Endothelial cell of umbilical vein (primary cell): ENCODE measurements at regions not wholly inside any gene's neighbourhood (a gene's known extent, or its start where the extent isn't known, plus 50 kb on each side); places are given as distances from the start of the nearest gene placed in this dataset.

Source experiments
- BruUV-seq: library from RNA; stranded (reverse); fragments of 400-500 nt; replicated peaks from 2 replicates; lab custom pipeline; 2021; lab: Mats Ljungman, UMichigan
- CTCF ChIA-PET: fragments of 300-600, 350-600 bp; sonication (Branson Sonifier 250); formaldehyde crosslinking; loops from one replicate; lab custom pipeline; 2021; ENCODE audit warnings: antibody characterized with exemption, inconsistent platforms; lab: Charles Lee
- POLR2A ChIA-PET: fragments of 300-600, 350-600 bp; sonication (Branson Sonifier 250); formaldehyde crosslinking; loops from one replicate; lab custom pipeline; 2021; ENCODE audit warnings: antibody characterized with exemption, inconsistent platforms; lab: Charles Lee
- DNase-seq: peaks from one replicate; pipeline ENCODE4 v3.0.0-alpha.2; 2011; ENCODE audit warnings: low read depth, low spot score
- FAIRE-seq: peaks from 2 replicates; lab custom pipeline; 2011; peaks lifted over from hg19 to GRCh38; lab: Jason Lieb, UNC
- H2AFZ ChIP-seq: 2 replicates; pipeline ENCODE4 v1.6.0; 2012; ENCODE audit warnings: low read depth, low read length, control low read depth, inconsistent platforms
- H3K27ac ChIP-seq: 2 replicates; pipeline ENCODE4 v1.5.1; 2011; ENCODE audit warnings: low read depth, mild to moderate bottlenecking, control low read depth, low read length, moderate library complexity; ENCODE audit not compliant: insufficient read depth
- H3K27me3 ChIP-seq, 2 experiments: 2 replicates each; pipeline versions ENCODE4 v1.6.0 to v1.6.1; 2011; ENCODE audit warnings: low read length in 2 of 2, mixed read lengths in 1 of 2; ENCODE audit not compliant: control insufficient read depth in 2 of 2, insufficient read depth in 2 of 2
- H3K36me3 ChIP-seq, 2 experiments: 2 replicates in 1 of 2; 3 replicates in 1 of 2; pipeline ENCODE4 v1.5.1; 2011; ENCODE audit warnings: low read length in 2 of 2, mild to moderate bottlenecking in 1 of 2, moderate library complexity in 1 of 2; ENCODE audit not compliant: control insufficient read depth in 2 of 2, insufficient read depth in 2 of 2; ENCODE audit errors: extremely low read depth in 1 of 2
- H3K4me1 ChIP-seq: 3 replicates; pipeline ENCODE4 v1.5.1; 2011; ENCODE audit warnings: mild to moderate bottlenecking, low read length; ENCODE audit not compliant: control insufficient read depth, insufficient read depth; ENCODE audit errors: extremely low read depth
- H3K4me2 ChIP-seq: 2 replicates; pipeline ENCODE4 v1.6.1; 2011; ENCODE audit warnings: low read length, control low read depth, mixed read lengths; ENCODE audit not compliant: insufficient read depth
- H3K4me3 ChIP-seq, 3 experiments: fragments of 200-600 bp in 1 of 3; sonication (generic), shearing (Covaris generic) in 1 of 3; replicated peaks in 1 of 3; 2 replicates each; pipeline ENCODE4 v1.5.1; 2011 to 2016; ENCODE audit warnings: control low read depth in 3 of 3, low read length in 3 of 3, mild to moderate bottlenecking in 2 of 3, inconsistent platforms in 1 of 3, low read depth in 1 of 3, moderate library complexity in 1 of 3; ENCODE audit not compliant: insufficient read depth in 1 of 3
- H3K79me2 ChIP-seq: 2 replicates; pipeline ENCODE4 v1.6.0; 2012; ENCODE audit warnings: low read length, inconsistent platforms; ENCODE audit not compliant: control insufficient read depth, insufficient read depth
- H3K9ac ChIP-seq: replicated peaks from 2 replicates; pipeline ENCODE3; 2011; ENCODE audit warnings: low read length, control low read depth; ENCODE audit not compliant: insufficient read depth; ENCODE audit errors: extremely low read depth
- H3K9me1 ChIP-seq: replicated peaks from 3 replicates; pipeline ENCODE4 v1.6.0; 2011; ENCODE audit warnings: mild to moderate bottlenecking, low read length; ENCODE audit not compliant: control insufficient read depth, insufficient read depth; ENCODE audit errors: extremely low read depth
- H3K9me3 ChIP-seq: replicated peaks from 2 replicates; pipeline ENCODE4 v1.5.1; 2012; ENCODE audit warnings: low read length, inconsistent platforms; ENCODE audit not compliant: control insufficient read depth, insufficient read depth
- H4K20me1 ChIP-seq: replicated peaks from 2 replicates; pipeline ENCODE3; 2011; ENCODE audit warnings: mild to moderate bottlenecking, low read length; ENCODE audit not compliant: control insufficient read depth, insufficient read depth; ENCODE audit errors: extremely low read depth
- EZH2 ChIP-seq: IDR thresholded peaks from 2 replicates; pipeline ENCODE4 v1.6.1; 2012; ENCODE audit warnings: borderline replicate concordance, low read depth, mild to moderate bottlenecking, moderate library complexity, low read length, inconsistent platforms; ENCODE audit not compliant: severe bottlenecking
- FOS ChIP-seq: IDR thresholded peaks from 2 replicates; pipeline ENCODE4 v1.6.1; 2011; ENCODE audit warnings: mild to moderate bottlenecking, low read length, moderate library complexity, borderline replicate concordance; ENCODE audit not compliant: insufficient read depth
- GATA2 ChIP-seq: IDR thresholded peaks from 2 replicates; pipeline ENCODE4 v1.7.0; 2011; ENCODE audit warnings: low read depth, mild to moderate bottlenecking, moderate library complexity, mixed read lengths, low read length; ENCODE audit not compliant: insufficient read length, insufficient read depth
- MAX ChIP-seq: IDR thresholded peaks from 2 replicates; pipeline ENCODE4 v1.6.1; 2011; ENCODE audit not compliant: insufficient read depth, insufficient read length
- MYC ChIP-seq: IDR thresholded peaks from one replicate; pipeline ENCODE4 v1.6.1; 2011; ENCODE audit warnings: mild to moderate bottlenecking, low read depth, low read length
- POLR2A ChIP-seq: IDR thresholded peaks from 2 replicates; pipeline ENCODE4 v1.6.1; 2012; ENCODE audit warnings: low read depth, mild to moderate bottlenecking, control low read depth, low read length
- POLR2AphosphoS5 ChIP-seq: IDR thresholded peaks from 2 replicates; pipeline ENCODE4 v1.6.1; 2012; ENCODE audit warnings: low read depth, mild to moderate bottlenecking, control low read depth, low read length, moderate library complexity; ENCODE audit not compliant: insufficient read depth
- dilution Hi-C: fragments of 300-500 bp; cut with MboI; formaldehyde crosslinking; loops from one replicate; pipeline ENCODE4 v1.15.0; 2019; ENCODE audit warnings: low sequenced_read_pairs; ENCODE audit not compliant: extremely low pct_ligation_motif_present
- intact Hi-C: fragments of 100-400 bp; cut with micrococcal nuclease; formaldehyde crosslinking; loops from one replicate; pipeline ENCODE4 v1.10.0; 2022
- TF ChIP-seq, protein P1 (sequence below), 2 donors: IDR thresholded peaks; 1 replicate in 1 of 2; 2 replicates in 1 of 2; pipeline ENCODE4 v1.5.1; 2011; ENCODE audit warnings: low read length in 2 of 2, mild to moderate bottlenecking in 2 of 2, moderate library complexity in 2 of 2, control low read depth in 1 of 2, inconsistent platforms in 1 of 2, low read depth in 1 of 2; ENCODE audit not compliant: insufficient read depth in 1 of 2; ENCODE audit errors: extremely low read depth in 1 of 2

- DNase-seq (no peak), FAIRE-seq (no peak)
- no peak overlapping the region for H3K4me3 ChIP-seq
- no peaks in the 10 kb centered on the region for H3K4me1 ChIP-seq
- no peaks in the 10 kb centered on the region for H3K9me3 ChIP-seq
- no peaks in the 10 kb centered on the region for H3K36me3 ChIP-seq
- H3K27ac ChIP-seq: no peak overlapping the region
- BruUV-seq: no TSS peak
- H4K20me1 ChIP-seq: no peaks in the 10 kb centered on the region
- dilution Hi-C loops: no loop called here
- TF ChIP-seq MAX: no peak
- no peak for TF ChIP-seq MYC
- H3K4me2 ChIP-seq: no peak overlapping the region
- no peaks in the 10 kb centered on the region for H3K9me1 ChIP-seq
- no peak overlapping the region for H2AFZ ChIP-seq
- no peaks in the 10 kb centered on the region for H3K27me3 ChIP-seq
- intact Hi-C loops: no loop called here
- ChIA-PET POLR2A (no interaction called here), CTCF (no interaction called here)
- H3K9ac ChIP-seq: no peak overlapping the region
- no peaks in the 10 kb centered on the region for H3K79me2 ChIP-seq
These were observed 349.2 kb upstream of the MAD2L1 start for GRCh38 chr4:120415896-120416295.

DNA sequence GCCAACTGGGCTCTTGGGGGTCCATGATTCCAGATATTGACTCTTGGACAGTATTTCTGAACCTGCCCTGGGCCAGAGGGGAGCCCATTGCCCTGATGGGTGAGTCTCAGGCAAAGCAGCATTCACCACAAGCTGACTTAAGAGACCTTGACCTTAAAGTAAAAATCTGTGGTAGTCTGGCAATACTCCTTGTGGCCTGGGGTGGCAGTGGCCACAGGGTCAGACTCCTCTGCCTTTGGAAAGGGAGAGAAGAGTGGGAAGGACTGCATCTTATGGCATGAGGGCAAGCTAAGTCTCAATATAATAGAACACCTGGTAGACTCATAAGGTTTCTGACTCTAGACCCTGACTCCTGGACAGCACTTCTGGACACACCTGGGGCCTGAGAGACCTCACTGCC is 340.3 kb upstream of the MAD2L1 start:
- no peaks in the 10 kb centered on the region for H3K4me1 ChIP-seq
- dilution Hi-C loops: no loop called here
- H3K9me3 ChIP-seq: no peaks in the 10 kb centered on the region
- ChIA-PET CTCF (no interaction called here), POLR2A (no interaction called here)
- TF ChIP-seq POLR2A: no peak
- TF ChIP-seq MYC: no peak
- TF ChIP-seq FOS: no peak
- TF ChIP-seq, protein P1, sequence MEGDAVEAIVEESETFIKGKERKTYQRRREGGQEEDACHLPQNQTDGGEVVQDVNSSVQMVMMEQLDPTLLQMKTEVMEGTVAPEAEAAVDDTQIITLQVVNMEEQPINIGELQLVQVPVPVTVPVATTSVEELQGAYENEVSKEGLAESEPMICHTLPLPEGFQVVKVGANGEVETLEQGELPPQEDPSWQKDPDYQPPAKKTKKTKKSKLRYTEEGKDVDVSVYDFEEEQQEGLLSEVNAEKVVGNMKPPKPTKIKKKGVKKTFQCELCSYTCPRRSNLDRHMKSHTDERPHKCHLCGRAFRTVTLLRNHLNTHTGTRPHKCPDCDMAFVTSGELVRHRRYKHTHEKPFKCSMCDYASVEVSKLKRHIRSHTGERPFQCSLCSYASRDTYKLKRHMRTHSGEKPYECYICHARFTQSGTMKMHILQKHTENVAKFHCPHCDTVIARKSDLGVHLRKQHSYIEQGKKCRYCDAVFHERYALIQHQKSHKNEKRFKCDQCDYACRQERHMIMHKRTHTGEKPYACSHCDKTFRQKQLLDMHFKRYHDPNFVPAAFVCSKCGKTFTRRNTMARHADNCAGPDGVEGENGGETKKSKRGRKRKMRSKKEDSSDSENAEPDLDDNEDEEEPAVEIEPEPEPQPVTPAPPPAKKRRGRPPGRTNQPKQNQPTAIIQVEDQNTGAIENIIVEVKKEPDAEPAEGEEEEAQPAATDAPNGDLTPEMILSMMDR (IDR thresholded peaks at IDR 0.05; ENCODE audit: extremely low read depth in 1 of 2, insufficient read depth in 1 of 2, low read depth in 1 of 2, low read length in 2 of 2): no peak
- no peak for TF ChIP-seq GATA2
- TF ChIP-seq POLR2AphosphoS5: no peak
- TF ChIP-seq EZH2: no peak
- no peak for FAIRE-seq
- DNase-seq: no peak
- no peaks in the 10 kb centered on the region for H3K36me3 ChIP-seq
- H3K79me2 ChIP-seq: no peaks in the 10 kb centered on the region
- no peaks in the 10 kb centered on the region for H3K27me3 ChIP-seq
- intact Hi-C loops: no loop called here
- no peaks in the 10 kb centered on the region for H4K20me1 ChIP-seq
- H3K4me2 ChIP-seq: no peak overlapping the region
- H3K27ac ChIP-seq: no peak overlapping the region
- H3K4me3 ChIP-seq: no peak overlapping the region
- no peak overlapping the region for H2AFZ ChIP-seq
- no peaks in the 10 kb centered on the region for H3K9me1 ChIP-seq
- no peak overlapping the region for H3K9ac ChIP-seq
- BruUV-seq: no TSS peak
